Neutrophil (primary cell): ENCODE measurements at regions not wholly inside any gene's neighbourhood (a gene's known extent, or its start where the extent isn't known, plus 50 kb on each side); places are given as distances from the start of the nearest gene placed in this dataset.

Experiments
- H3K27ac ChIP-seq: fragments of 200-600 bp; sonication (generic); 2 replicates; pipeline ENCODE4 v1.5.1; 2016; ENCODE audit warnings: mild to moderate bottlenecking, moderate library complexity
- H3K27me3 ChIP-seq: fragments of 200-600 bp; sonication (generic); 2 replicates; pipeline ENCODE4 v1.6.0; 2016; ENCODE audit warnings: mild to moderate bottlenecking
- H3K36me3 ChIP-seq: fragments of 200-600 bp; sonication (generic); 2 replicates; pipeline ENCODE4 v1.5.1; 2017
- H3K4me1 ChIP-seq, 2 experiments: fragments of 200-600 bp in 1 of 2; sonication (generic) in 1 of 2; 1 replicate in 1 of 2; 2 replicates in 1 of 2; pipeline versions ENCODE4 v1.5.1 to v1.6.1; 2013 to 2016; ENCODE audit warnings: low read depth in 1 of 2, low read length in 1 of 2, mild to moderate bottlenecking in 1 of 2, moderate library complexity in 1 of 2; ENCODE audit not compliant: control insufficient read depth in 1 of 2, insufficient read depth in 1 of 2
- H3K4me3 ChIP-seq, 2 experiments: fragments of 200-600 bp in 1 of 2; sonication (generic) in 1 of 2; 1 replicate in 1 of 2; 2 replicates in 1 of 2; pipeline ENCODE4 v1.5.1; 2013 to 2016; ENCODE audit warnings: low read depth in 1 of 2, low read length in 1 of 2, mild to moderate bottlenecking in 1 of 2, moderate library complexity in 1 of 2
- H3K9me3 ChIP-seq: fragments of 200-600 bp; sonication (generic); 2 replicates; pipeline ENCODE4 v1.5.1; 2016
- TF ChIP-seq, protein P1 (sequence below): fragments of 200-600 bp; sonication (generic); IDR thresholded peaks from 2 replicates; pipeline ENCODE4 v1.5.1; 2016; ENCODE audit warnings: antibody characterized with exemption

DNA sequence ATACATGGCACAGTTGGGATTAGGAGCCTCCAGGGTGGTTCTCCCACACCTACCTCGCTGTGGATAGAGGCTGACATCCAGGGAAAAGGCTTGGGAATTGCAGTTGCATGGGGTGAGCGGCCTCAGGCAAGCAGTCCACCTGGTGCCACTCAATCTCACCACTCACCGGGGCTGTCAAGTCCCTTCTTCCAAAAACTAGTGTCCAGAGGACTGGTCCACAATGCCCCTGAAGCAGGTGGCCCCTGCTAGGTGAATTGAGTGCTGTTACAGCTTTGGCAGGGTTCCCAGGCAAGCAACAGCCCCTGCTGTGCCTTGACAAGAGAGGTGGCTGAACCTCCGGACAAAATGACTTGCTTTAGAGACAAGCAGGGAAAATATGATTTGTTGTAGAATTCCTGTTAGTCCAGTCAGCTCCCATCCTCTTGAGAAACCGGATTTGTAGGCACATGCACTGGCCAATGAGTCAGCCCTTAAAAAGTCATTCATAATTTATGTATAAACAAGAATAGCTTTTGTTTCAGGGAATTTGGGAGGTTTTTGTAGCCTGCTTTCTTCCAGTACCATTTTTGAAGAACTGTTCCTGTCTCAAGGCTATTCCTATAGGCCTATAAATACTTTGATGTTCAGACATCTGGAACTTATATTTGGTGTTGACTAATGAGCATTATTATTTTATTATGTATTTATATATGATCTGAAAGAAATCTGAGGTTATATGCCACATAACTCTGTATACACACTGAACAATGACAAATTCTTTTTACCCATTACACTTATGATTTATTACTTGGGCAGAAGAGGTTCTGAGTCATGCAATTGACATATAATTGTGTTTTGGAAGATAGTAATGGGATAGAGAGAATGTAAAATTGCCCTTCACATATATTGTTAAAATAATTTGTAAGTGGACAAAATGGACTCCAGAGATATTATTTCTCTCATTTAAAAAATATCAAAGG lies 411.1 kb downstream of the ACTL7B start:
- H3K27me3 ChIP-seq, result no peaks in the 10 kb centered on the region
- no peak overlapping the region for H3K27ac ChIP-seq
- TF ChIP-seq, protein P1, sequence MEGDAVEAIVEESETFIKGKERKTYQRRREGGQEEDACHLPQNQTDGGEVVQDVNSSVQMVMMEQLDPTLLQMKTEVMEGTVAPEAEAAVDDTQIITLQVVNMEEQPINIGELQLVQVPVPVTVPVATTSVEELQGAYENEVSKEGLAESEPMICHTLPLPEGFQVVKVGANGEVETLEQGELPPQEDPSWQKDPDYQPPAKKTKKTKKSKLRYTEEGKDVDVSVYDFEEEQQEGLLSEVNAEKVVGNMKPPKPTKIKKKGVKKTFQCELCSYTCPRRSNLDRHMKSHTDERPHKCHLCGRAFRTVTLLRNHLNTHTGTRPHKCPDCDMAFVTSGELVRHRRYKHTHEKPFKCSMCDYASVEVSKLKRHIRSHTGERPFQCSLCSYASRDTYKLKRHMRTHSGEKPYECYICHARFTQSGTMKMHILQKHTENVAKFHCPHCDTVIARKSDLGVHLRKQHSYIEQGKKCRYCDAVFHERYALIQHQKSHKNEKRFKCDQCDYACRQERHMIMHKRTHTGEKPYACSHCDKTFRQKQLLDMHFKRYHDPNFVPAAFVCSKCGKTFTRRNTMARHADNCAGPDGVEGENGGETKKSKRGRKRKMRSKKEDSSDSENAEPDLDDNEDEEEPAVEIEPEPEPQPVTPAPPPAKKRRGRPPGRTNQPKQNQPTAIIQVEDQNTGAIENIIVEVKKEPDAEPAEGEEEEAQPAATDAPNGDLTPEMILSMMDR, result no peak
- H3K9me3 ChIP-seq, result no peaks in the 10 kb centered on the region
- no peaks in the 10 kb centered on the region for H3K4me1 ChIP-seq
- no peak overlapping the region for H3K4me3 ChIP-seq
- H3K36me3 ChIP-seq, result no peaks in the 10 kb centered on the region

DNA sequence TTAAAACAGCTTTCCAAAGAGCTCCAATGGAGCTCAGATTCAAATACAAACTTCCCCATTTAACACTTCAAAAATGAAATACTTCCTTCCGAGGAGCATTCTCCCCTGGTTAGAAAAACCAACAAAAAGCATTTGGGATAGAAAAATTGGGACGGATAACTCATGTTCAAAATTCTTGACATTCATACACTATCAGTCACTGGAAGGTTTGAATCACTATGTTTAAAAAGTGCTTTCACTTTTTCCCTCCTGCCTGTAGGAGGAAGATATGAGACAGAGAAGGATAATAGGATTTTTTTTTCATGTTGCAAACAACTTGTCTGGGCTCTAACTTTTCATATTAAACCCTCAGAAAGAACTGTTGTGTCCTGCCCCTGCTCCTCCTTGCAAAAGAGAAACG lies 412.0 kb downstream of the ACTL7B start:
- H3K4me1 ChIP-seq, result no peaks in the 10 kb centered on the region
- no peak overlapping the region for H3K27ac ChIP-seq

DNA sequence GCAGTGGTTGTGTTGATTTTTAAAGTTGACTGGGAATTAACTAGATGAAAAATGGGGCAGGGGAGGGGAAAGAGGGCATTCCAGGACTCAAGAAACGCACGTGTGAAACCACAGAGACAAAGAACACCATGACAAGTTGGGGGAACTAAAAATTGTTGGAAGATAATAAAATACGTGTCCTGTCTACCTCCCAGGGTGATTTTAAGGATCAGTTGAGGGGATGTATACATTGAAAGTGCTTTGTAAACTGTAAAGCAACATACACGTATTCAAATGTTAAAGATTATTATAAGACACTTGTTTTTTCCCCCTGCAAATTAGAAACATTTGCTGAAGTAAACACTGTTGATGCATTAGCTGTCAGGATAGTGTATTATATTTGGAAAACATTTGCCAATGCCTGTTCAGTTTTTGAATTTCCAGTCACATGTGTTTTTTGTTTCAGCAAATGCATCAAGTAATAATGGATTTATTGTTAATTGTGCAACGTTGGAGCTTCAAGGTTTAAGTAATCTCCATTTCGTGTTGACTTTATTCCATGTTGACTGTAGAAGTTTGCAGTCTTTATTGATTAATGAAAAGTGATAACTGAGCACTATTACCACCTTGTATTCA lies 412.7 kb downstream of the ACTL7B start:
- no peak overlapping the region for H3K27ac ChIP-seq
- TF ChIP-seq, protein P1, result no peak

More for the DNA sequence above, 412.0 kb downstream of the ACTL7B start:
- Histone ChIP-seq H3K36me3 (no peaks in the 10 kb centered on the region), H3K4me3 (no peak overlapping the region), H3K27me3 (no peaks in the 10 kb centered on the region), H3K9me3 (no peaks in the 10 kb centered on the region)
- TF ChIP-seq, protein P1, result no peak

DNA sequence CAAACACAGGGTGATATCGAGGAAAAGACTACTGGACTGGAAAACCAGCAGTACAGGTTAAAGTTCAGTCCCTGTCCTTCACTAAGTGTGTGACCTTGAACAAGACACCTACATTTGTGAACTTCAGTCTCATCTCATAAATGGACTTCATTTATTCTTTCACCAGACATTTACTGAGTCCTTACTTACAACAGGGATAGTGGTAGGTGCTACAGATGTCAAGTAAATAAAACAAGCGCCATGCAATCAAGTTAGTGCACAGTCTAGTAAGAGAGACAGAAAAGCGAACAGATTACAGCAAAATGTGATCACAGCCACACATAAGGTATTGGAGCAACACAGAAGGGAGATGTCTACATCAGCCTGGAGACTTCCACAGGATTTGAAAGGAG lies 413.2 kb downstream of the ACTL7B start:
- no peaks in the 10 kb centered on the region for H3K36me3 ChIP-seq
- no peak overlapping the region for H3K4me3 ChIP-seq
- H3K27me3 ChIP-seq, result no peaks in the 10 kb centered on the region
- TF ChIP-seq, protein P1, result no peak
- no peaks in the 10 kb centered on the region for H3K9me3 ChIP-seq
- H3K27ac ChIP-seq, result no peak overlapping the region
- H3K4me1 ChIP-seq, result no peaks in the 10 kb centered on the region

More for the DNA sequence above, 412.7 kb downstream of the ACTL7B start:
- Histone ChIP-seq H3K36me3 (no peaks in the 10 kb centered on the region), H3K4me1 (no peaks in the 10 kb centered on the region), H3K27me3 (no peaks in the 10 kb centered on the region), H3K9me3 (no peaks in the 10 kb centered on the region), H3K4me3 (no peak overlapping the region)

DNA sequence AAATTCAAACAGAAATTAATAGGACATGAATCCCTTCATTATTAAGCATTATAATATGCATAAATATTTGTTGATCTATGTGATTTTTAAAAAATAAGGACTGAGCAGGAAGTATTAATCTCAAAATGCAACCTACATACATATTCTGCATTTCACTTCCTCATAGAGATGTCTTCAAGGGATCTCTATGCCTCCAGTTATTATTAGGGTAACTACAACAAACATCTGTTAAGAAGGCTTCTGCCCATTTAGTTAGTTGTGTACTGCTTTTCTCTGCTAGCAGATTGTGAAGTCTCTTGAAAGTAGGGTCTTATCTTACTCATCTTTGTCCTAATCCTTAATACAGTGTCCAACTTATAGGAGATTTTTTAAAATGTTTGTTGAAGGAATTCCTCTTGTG lies 414.1 kb downstream of the ACTL7B start:
- no peaks in the 10 kb centered on the region for H3K27me3 ChIP-seq
- no peaks in the 10 kb centered on the region for H3K36me3 ChIP-seq
- TF ChIP-seq, protein P1, result no peak
- no peaks in the 10 kb centered on the region for H3K9me3 ChIP-seq
- H3K27ac ChIP-seq, result no peak overlapping the region
- no peak overlapping the region for H3K4me3 ChIP-seq
- H3K4me1 ChIP-seq, result no peaks in the 10 kb centered on the region
